NCI-H2196 (cell line): ENCODE measurements at regions not wholly inside any gene's neighbourhood (a gene's known extent, or its start where the extent isn't known, plus 50 kb on each side); places are given as distances from the start of the nearest gene placed in this dataset.
"Not testable (repeated sequence)": the region's sequence is repeated elsewhere in the genome, so short reads cannot be mapped to it uniquely, and the experiment has no call there.

Experiments used
- DNase-seq: peaks from one replicate; lab custom pipeline; 2025; ENCODE audit not compliant: unreplicated experiment; lab: John Stamatoyannopoulos, UW

- no peak for DNase-seq
These were observed 158.9 kb downstream of the LY86 start for GRCh38 chr6:6747371-6747770.

GRCh38 chr6:6748001-6748400 is 159.5 kb downstream of the LY86 start:
- DNase-seq: no peak

GRCh38 chr6:6749702-6750491 is 161.4 kb downstream of the LY86 start:
- DNase-seq: no peak

- DNase-seq: no peak
These were observed 162.2 kb downstream of the LY86 start for GRCh38 chr6:6750594-6751265.

- DNase-seq: no peak
These were observed 162.7 kb downstream of the LY86 start for GRCh38 chr6:6751266-6751596.

- no peak for DNase-seq
These were observed 163.1 kb downstream of the LY86 start for GRCh38 chr6:6751619-6752023.

GRCh38 chr6:6752129-6752528 is 163.6 kb downstream of the LY86 start:
- no peak for DNase-seq

GRCh38 chr6:6753301-6753700 is 164.8 kb downstream of the LY86 start:
- DNase-seq: no peak

GRCh38 chr6:6756526-6756925 is 168.0 kb downstream of the LY86 start:
- DNase-seq: no peak

GRCh38 chr6:6758546-6758914 is 170.0 kb downstream of the LY86 start:
- no peak for DNase-seq

- DNase-seq: peak; percentile 60
These were observed 170.6 kb downstream of the LY86 start for GRCh38 chr6:6758915-6759654.

GRCh38 chr6:6760002-6760401 is 171.5 kb downstream of the LY86 start:
- DNase-seq: no peak

GRCh38 chr6:6762566-6762965 is 174.0 kb downstream of the LY86 start:
- not testable (repeated sequence) for DNase-seq

- DNase-seq: no peak
These were observed 176.4 kb downstream of the LY86 start for GRCh38 chr6:6764764-6765434.

- no peak for DNase-seq
These were observed 177.8 kb downstream of the LY86 start for GRCh38 chr6:6766230-6766905.

GRCh38 chr6:6769466-6769865 is 180.9 kb downstream of the LY86 start:
- DNase-seq: no peak

GRCh38 chr6:6771224-6771945 is 182.9 kb downstream of the LY86 start:
- DNase-seq: no peak

GRCh38 chr6:6771964-6772363 is 183.4 kb downstream of the LY86 start:
- no peak for DNase-seq

GRCh38 chr6:6772751-6773150 is 184.2 kb downstream of the LY86 start:
- DNase-seq: peak; percentile 16

GRCh38 chr6:6775074-6775473 is 186.6 kb downstream of the LY86 start:
- peak; percentile 22 for DNase-seq
